ENCODE measurements at regions not wholly inside any gene's neighbourhood (a gene's known extent, or its start where the extent isn't known, plus 50 kb on each side); places are given as distances from the start of the nearest gene placed in this dataset.

- no peak for TF ChIP-seq CTCF (IDR thresholded peaks at IDR 0.05; ENCODE audit: control extremely low read depth in 1 of 3, insufficient read depth in 1 of 3, low read depth in 1 of 3, low read length in 3 of 3)
- TF ChIP-seq HDAC6 (IDR thresholded peaks at IDR 0.05; ENCODE audit: low read depth, low read length) = no peak
- TF ChIP-seq BACH1 (IDR thresholded peaks at IDR 0.05; ENCODE audit: low read length) = no peak
Measured at GRCh38 chr10:108180878-108181277, 1016.4 kb upstream of the SORCS1 start.
